NB4 (cell line): ENCODE measurements at regions not wholly inside any gene's neighbourhood (a gene's known extent, or its start where the extent isn't known, plus 50 kb on each side); places are given as distances from the start of the nearest gene placed in this dataset.

Experiments
- MYC ChIP-seq: IDR thresholded peaks from 2 replicates; pipeline ENCODE4 v1.6.1; 2011; ENCODE audit warnings: low read depth, low read length
- POLR2A ChIP-seq: IDR thresholded peaks from 2 replicates; pipeline ENCODE4 v1.6.1; 2011; ENCODE audit warnings: mild to moderate bottlenecking; ENCODE audit not compliant: insufficient read length; ENCODE audit errors: extremely low read depth
- TF ChIP-seq, protein P1 (sequence below): IDR thresholded peaks from one replicate; pipeline ENCODE4 v1.5.1; 2012; ENCODE audit warnings: low read depth, low read length
- TF ChIP-seq, protein P2 (sequence below): IDR thresholded peaks from 2 replicates; pipeline ENCODE4 v1.6.1; 2011; ENCODE audit warnings: low read depth, low read length

DNA sequence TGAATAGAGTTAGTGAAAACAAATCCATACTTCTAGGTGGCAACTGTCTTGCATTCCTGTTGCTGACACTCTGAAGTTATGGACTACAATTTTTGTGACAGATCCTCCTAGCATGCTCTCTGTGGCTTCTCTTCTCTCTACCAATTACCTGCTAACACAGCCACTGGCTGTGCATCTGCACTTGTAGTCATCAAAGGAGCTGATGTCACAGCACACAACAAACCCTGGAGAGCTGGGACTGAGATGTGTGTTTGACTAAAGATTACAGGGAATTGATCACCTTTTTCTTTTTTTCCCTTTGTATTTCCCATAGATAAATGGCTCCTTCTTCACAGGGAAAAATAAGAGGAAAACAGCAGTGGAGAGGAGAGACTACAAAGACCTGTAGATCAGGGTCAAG lies 278.4 kb upstream of the CCDC54 start:
- TF ChIP-seq, protein P1, sequence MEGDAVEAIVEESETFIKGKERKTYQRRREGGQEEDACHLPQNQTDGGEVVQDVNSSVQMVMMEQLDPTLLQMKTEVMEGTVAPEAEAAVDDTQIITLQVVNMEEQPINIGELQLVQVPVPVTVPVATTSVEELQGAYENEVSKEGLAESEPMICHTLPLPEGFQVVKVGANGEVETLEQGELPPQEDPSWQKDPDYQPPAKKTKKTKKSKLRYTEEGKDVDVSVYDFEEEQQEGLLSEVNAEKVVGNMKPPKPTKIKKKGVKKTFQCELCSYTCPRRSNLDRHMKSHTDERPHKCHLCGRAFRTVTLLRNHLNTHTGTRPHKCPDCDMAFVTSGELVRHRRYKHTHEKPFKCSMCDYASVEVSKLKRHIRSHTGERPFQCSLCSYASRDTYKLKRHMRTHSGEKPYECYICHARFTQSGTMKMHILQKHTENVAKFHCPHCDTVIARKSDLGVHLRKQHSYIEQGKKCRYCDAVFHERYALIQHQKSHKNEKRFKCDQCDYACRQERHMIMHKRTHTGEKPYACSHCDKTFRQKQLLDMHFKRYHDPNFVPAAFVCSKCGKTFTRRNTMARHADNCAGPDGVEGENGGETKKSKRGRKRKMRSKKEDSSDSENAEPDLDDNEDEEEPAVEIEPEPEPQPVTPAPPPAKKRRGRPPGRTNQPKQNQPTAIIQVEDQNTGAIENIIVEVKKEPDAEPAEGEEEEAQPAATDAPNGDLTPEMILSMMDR: no peak
- TF ChIP-seq POLR2A (no peak), MYC (no peak)
- TF ChIP-seq, protein P2, sequence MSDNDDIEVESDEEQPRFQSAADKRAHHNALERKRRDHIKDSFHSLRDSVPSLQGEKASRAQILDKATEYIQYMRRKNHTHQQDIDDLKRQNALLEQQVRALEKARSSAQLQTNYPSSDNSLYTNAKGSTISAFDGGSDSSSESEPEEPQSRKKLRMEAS: no peak
